IMR-90 (cell line): ENCODE measurements at regions not wholly inside any gene's neighbourhood (a gene's known extent, or its start where the extent isn't known, plus 50 kb on each side); places are given as distances from the start of the nearest gene placed in this dataset.

ENCODE experiments used
- ATAC-seq: fragments of 200-7000 bp; cut with Tn5 transposase; 2 replicates; pipeline ENCODE4 v1.9.1; 2020; ENCODE audit warnings: low read depth, mild to moderate bottlenecking, moderate library complexity
- BruUV-seq: library from RNA; stranded (reverse); fragments of 400-500 nt; replicated peaks from 2 replicates; lab custom pipeline; 2021; lab: Mats Ljungman, UMichigan
- CTCF ChIA-PET: fragments of 300-600 bp; formaldehyde crosslinking; extraction: SDS; loops from one replicate; lab custom pipeline; 2021; ENCODE audit warnings: antibody characterized with exemption; lab: Yijun Ruan, JAX
- POLR2A ChIA-PET: fragments of 300-600 bp; sonication (Branson Sonifier 250); formaldehyde crosslinking; loops from one replicate; lab custom pipeline; 2022; ENCODE audit warnings: antibody characterized with exemption; ENCODE audit not compliant: unreplicated experiment; lab: Charles Lee
- DNase-seq: peaks from one replicate; pipeline ENCODE4 v3.0.0; 2013
- H2AFZ ChIP-seq: replicated peaks from 2 replicates; pipeline ENCODE3; 2013; ENCODE audit warnings: low read length, mild to moderate bottlenecking; ENCODE audit not compliant: poor library complexity
- H2AK5ac ChIP-seq: 2 replicates; pipeline ENCODE4 v1.6.1; 2013; ENCODE audit warnings: low read depth, low read length, inconsistent platforms
- H2AK9ac ChIP-seq: replicated peaks from 2 replicates; pipeline ENCODE3; 2013; ENCODE audit warnings: mild to moderate bottlenecking, low read depth, low read length, moderate library complexity; ENCODE audit not compliant: poor library complexity
- H2BK120ac ChIP-seq: 2 replicates; pipeline ENCODE4 v1.6.1; 2013; ENCODE audit warnings: low read depth, low read length, inconsistent platforms
- H2BK15ac ChIP-seq: 3 replicates; pipeline ENCODE4 v1.6.1; 2013; ENCODE audit warnings: low read depth, low read length, inconsistent platforms
- H2BK20ac ChIP-seq: 2 replicates; pipeline ENCODE4 v1.6.1; 2013; ENCODE audit warnings: low read depth, mild to moderate bottlenecking, inconsistent platforms, low read length, moderate library complexity
- H2BK5ac ChIP-seq: 2 replicates; pipeline ENCODE4 v1.6.1; 2013; ENCODE audit warnings: mild to moderate bottlenecking, low read depth, low read length, inconsistent platforms; ENCODE audit not compliant: poor library complexity, severe bottlenecking
- H3K14ac ChIP-seq: replicated peaks from 2 replicates; pipeline ENCODE4 v1.6.1; 2013; ENCODE audit warnings: low read depth, low read length, inconsistent platforms
- H3K18ac ChIP-seq: 2 replicates; pipeline ENCODE4 v1.6.1; 2013; ENCODE audit warnings: low read depth, low read length, control low read depth
- H3K23ac ChIP-seq: 2 replicates; pipeline ENCODE4 v1.6.1; 2013; ENCODE audit warnings: low read depth, low read length, inconsistent platforms
- H3K27ac ChIP-seq: 2 replicates; pipeline ENCODE4 v1.5.1; 2013; ENCODE audit warnings: mild to moderate bottlenecking, control low read depth, low read length; ENCODE audit not compliant: insufficient read depth
- H3K27me3 ChIP-seq: 2 replicates; pipeline ENCODE4 v1.6.1; 2013; ENCODE audit warnings: low read length; ENCODE audit not compliant: control insufficient read depth, insufficient read depth
- H3K36me3 ChIP-seq: 2 replicates; pipeline ENCODE4 v1.6.1; 2013; ENCODE audit warnings: low read length, mixed read lengths; ENCODE audit not compliant: control insufficient read depth, insufficient read depth
- H3K4ac ChIP-seq: 2 replicates; pipeline ENCODE4 v1.6.1; 2013; ENCODE audit warnings: low read depth, low read length, inconsistent platforms
- H3K4me1 ChIP-seq: 2 replicates; pipeline ENCODE4 v1.6.1; 2013; ENCODE audit warnings: low read length, mixed read lengths; ENCODE audit not compliant: control insufficient read depth, insufficient read depth
- H3K4me2 ChIP-seq: 2 replicates; pipeline ENCODE4 v1.6.1; 2013; ENCODE audit warnings: low read depth, mild to moderate bottlenecking, control low read depth, low read length, moderate library complexity
- H3K4me3 ChIP-seq: 2 replicates; pipeline ENCODE4 v1.5.1; 2013; ENCODE audit warnings: low read depth, mild to moderate bottlenecking, control low read depth, low read length, moderate library complexity; ENCODE audit not compliant: insufficient read depth
- H3K56ac ChIP-seq: 2 replicates; pipeline ENCODE4 v1.6.1; 2013; ENCODE audit warnings: low read length, inconsistent platforms; ENCODE audit not compliant: insufficient read depth; ENCODE audit errors: extremely low read depth
- H3K79me1 ChIP-seq, 2 experiments: 2 replicates each; pipeline ENCODE4 v1.6.1; 2013; ENCODE audit warnings: low read length in 2 of 2, inconsistent platforms in 1 of 2, low read depth in 1 of 2
- H3K9ac ChIP-seq: 2 replicates; pipeline ENCODE4 v1.6.1; 2013; ENCODE audit warnings: low read depth, low read length, control low read depth
- H3K9me1 ChIP-seq: 2 replicates; pipeline ENCODE4 v1.6.1; 2013; ENCODE audit warnings: low read length, inconsistent platforms; ENCODE audit not compliant: insufficient read depth
- H3K9me3 ChIP-seq: 2 replicates; pipeline ENCODE4 v1.6.1; 2013; ENCODE audit warnings: low read length; ENCODE audit not compliant: control insufficient read depth, insufficient read depth
- H4K20me1 ChIP-seq: 2 replicates; pipeline ENCODE4 v1.6.1; 2013; ENCODE audit warnings: low read length, inconsistent platforms; ENCODE audit not compliant: insufficient read depth
- H4K5ac ChIP-seq: 2 replicates; pipeline ENCODE4 v1.6.1; 2013; ENCODE audit warnings: mild to moderate bottlenecking, low read depth, low read length, control low read depth
- H4K8ac ChIP-seq, 2 experiments: 2 replicates each; pipeline ENCODE4 v1.6.1; 2013; ENCODE audit warnings: low read depth in 2 of 2, low read length in 2 of 2, control low read depth in 1 of 2, inconsistent platforms in 1 of 2
- H4K91ac ChIP-seq: 2 replicates; pipeline ENCODE4 v1.6.1; 2013; ENCODE audit warnings: low read depth, low read length, inconsistent platforms; ENCODE audit not compliant: insufficient read depth
- MXI1 ChIP-seq: IDR thresholded peaks from 2 replicates; pipeline ENCODE4 v1.6.1; 2012; ENCODE audit warnings: low read depth, mild to moderate bottlenecking, low read length, moderate library complexity, borderline replicate concordance
- RFX5 ChIP-seq: IDR thresholded peaks from 2 replicates; pipeline ENCODE4 v1.8.0; 2012; ENCODE audit warnings: low read depth, mild to moderate bottlenecking, low read length, moderate library complexity
- WGBS, 2 experiments: methylation state at CpG; one replicate each; pipeline versions ENCODE4 v1.1.5 to v1.1.7; 2013; ENCODE audit warnings: missing lambda C conversion rate in 2 of 2; ENCODE audit not compliant: insufficient read length in 1 of 2; ENCODE audit errors: extremely low coverage in 2 of 2; 5-methylcytosine and 5-hydroxymethylcytosine counted together
- dilution Hi-C: fragments of 300-500 bp; cut with HindIII; formaldehyde crosslinking; loops from one replicate; pipeline ENCODE4 v1.14.3; 2018; ENCODE audit warnings: low sequenced_read_pairs; ENCODE audit not compliant: unreplicated experiment
- in situ Hi-C: fragments of 300-500 bp; cut with MboI; formaldehyde crosslinking; loops from 3 replicates; pipeline ENCODE4 v1.14.3; 2019; ENCODE audit warnings: low sequenced_read_pairs, inconsistent platforms, mixed read lengths
- intact Hi-C: fragments of 100-400 bp; cut with micrococcal nuclease; formaldehyde crosslinking; loops from 2 replicates; pipeline ENCODE4 v1.10.0; 2022

DNA sequence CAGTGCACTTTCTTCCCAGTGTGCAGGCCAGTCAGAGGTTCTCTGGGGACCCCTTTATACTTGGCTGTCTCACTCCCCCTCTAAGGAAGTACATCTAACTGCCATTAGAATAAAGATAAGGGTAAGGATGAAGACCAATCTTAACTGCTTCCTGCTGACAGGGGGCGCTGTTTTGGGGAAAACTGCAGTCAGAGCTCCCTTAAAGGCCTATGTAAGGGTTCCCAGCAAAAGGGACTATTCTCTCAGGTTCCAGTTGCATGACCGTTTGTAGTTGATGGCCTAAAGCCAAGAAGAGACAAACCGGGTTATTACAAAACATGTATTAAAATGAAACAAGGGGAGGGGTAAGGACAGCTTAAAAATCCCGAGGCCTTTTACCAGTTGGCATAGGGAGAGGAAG lies 115.6 kb upstream of the SPIN4 start:
- ChIA-PET CTCF (interaction anchor here (0.6 kb wide), 1 partner anchor 92 kb away, joined by 6 read pairs; no protein-coding TSS in a partner anchor), POLR2A (no interaction called here)
- H3K18ac ChIP-seq, result no peak overlapping the region
- no peak overlapping the region for H2AFZ ChIP-seq
- no peak overlapping the region for H2BK15ac ChIP-seq
- no peak overlapping the region for H3K4me2 ChIP-seq
- ATAC-seq, result no peak
- no peak overlapping the region for H3K4ac ChIP-seq
- no peak overlapping the region for H2AK5ac ChIP-seq
- no peak overlapping the region for H3K23ac ChIP-seq
- no peak overlapping the region for H3K9ac ChIP-seq
- in situ Hi-C loops, result no loop called here
- no TSS peak for BruUV-seq
- H4K91ac ChIP-seq, result no peak overlapping the region
- intact Hi-C loops, result no loop called here
- H3K36me3 ChIP-seq, result no peaks in the 10 kb centered on the region
- no peak overlapping the region for H2AK9ac ChIP-seq
- no peak overlapping the region for H4K8ac ChIP-seq
- DNase-seq, result no peak
- no peak overlapping the region for H3K4me3 ChIP-seq
- no peaks in the 10 kb centered on the region for H3K27me3 ChIP-seq
- dilution Hi-C loops, result no loop called here
- no peak overlapping the region for H2BK120ac ChIP-seq
- TF ChIP-seq MXI1, result no peak
- TF ChIP-seq RFX5, result no peak
- no peaks in the 10 kb centered on the region for H3K79me1 ChIP-seq
- no peak overlapping the region for H3K56ac ChIP-seq
- H3K9me1 ChIP-seq, result no peaks in the 10 kb centered on the region
- H2BK20ac ChIP-seq, result no peak overlapping the region
- no peaks in the 10 kb centered on the region for H3K4me1 ChIP-seq
- peaks cover 1% of the 10 kb centered on the region; the same call in 1 of the 2 replicates for H3K9me3 ChIP-seq
- 60% methylated on average over 1 of the region's 4 CpGs; no CpG with 5 or more reads in 1 of the 2 experiments for WGBS, 2 experiments
- H3K27ac ChIP-seq, result no peak overlapping the region
- no peak overlapping the region for H2BK5ac ChIP-seq
- no peak overlapping the region for H4K5ac ChIP-seq
- no peak overlapping the region for H3K14ac ChIP-seq
- H4K20me1 ChIP-seq, result no peaks in the 10 kb centered on the region
